H1 (cell line): ENCODE measurements at regions not wholly inside any gene's neighbourhood (a gene's known extent, or its start where the extent isn't known, plus 50 kb on each side); places are given as distances from the start of the nearest gene placed in this dataset.

Source experiments
- CTCF ChIA-PET: fragments of 300-600 bp; sonication (Branson Sonifier 250); formaldehyde crosslinking; loops from one replicate; lab custom pipeline; 2021; ENCODE audit not compliant: partially characterized antibody; lab: Charles Lee
- POLR2A ChIA-PET: fragments of 300-600 bp; sonication (Branson Sonifier 250); formaldehyde crosslinking; loops from one replicate; lab custom pipeline; 2021; ENCODE audit warnings: inconsistent platforms; ENCODE audit not compliant: partially characterized antibody; lab: Charles Lee
- DNase-seq, 2 experiments: peaks; one replicate each; pipeline versions ENCODE4 v3.0.0 to v3.0.0-alpha.2; 2010 to 2022; ENCODE audit warnings: low spot score in 2 of 2, low read depth in 1 of 2, mixed read lengths in 1 of 2
- FAIRE-seq: peaks from 2 replicates; lab custom pipeline; 2011; peaks lifted over from hg19 to GRCh38; lab: Jason Lieb, UNC
- H2AFZ ChIP-seq: 2 replicates; pipeline ENCODE4 v1.8.1; 2012; ENCODE audit warnings: low read length, inconsistent platforms
- H2AK5ac ChIP-seq: 2 replicates; pipeline ENCODE4 v1.6.1; 2013; ENCODE audit warnings: low read depth, low read length
- H2BK120ac ChIP-seq: replicated peaks from 2 replicates; pipeline ENCODE3; 2013; ENCODE audit warnings: low read depth, low read length, inconsistent platforms
- H2BK12ac ChIP-seq: 2 replicates; pipeline ENCODE4 v1.6.1; 2013; ENCODE audit warnings: low read depth, low read length
- H2BK15ac ChIP-seq: 2 replicates; pipeline ENCODE4 v1.6.1; 2013; ENCODE audit warnings: low read length
- H2BK20ac ChIP-seq: 2 replicates; pipeline ENCODE4 v1.6.1; 2013; ENCODE audit warnings: low read length
- H2BK5ac ChIP-seq: 2 replicates; pipeline ENCODE4 v1.6.1; 2013; ENCODE audit warnings: low read depth, low read length
- H3K14ac ChIP-seq: 2 replicates; pipeline ENCODE4 v1.6.1; 2013; ENCODE audit warnings: inconsistent platforms; ENCODE audit not compliant: insufficient read length
- H3K18ac ChIP-seq: 2 replicates; pipeline ENCODE4 v1.6.1; 2013; ENCODE audit warnings: low read length; ENCODE audit errors: extremely low read depth
- H3K23ac ChIP-seq: 2 replicates; pipeline ENCODE4 v1.6.1; 2013; ENCODE audit warnings: inconsistent platforms; ENCODE audit not compliant: insufficient read length
- H3K23me2 ChIP-seq: 2 replicates; pipeline ENCODE4 v1.6.1; 2013; ENCODE audit warnings: low read depth, low read length
- H3K27ac ChIP-seq: 2 replicates; pipeline ENCODE4 v1.6.1; 2011; ENCODE audit warnings: low read depth, low read length, inconsistent platforms
- H3K27me3 ChIP-seq, 4 experiments: replicated peaks in 1 of 4; 1 replicate in 1 of 4; 2 replicates in 3 of 4; pipeline versions ENCODE4 v1.6.1 to v1.8.1; 2011 to 2013; ENCODE audit warnings: low read length in 3 of 4, mild to moderate bottlenecking in 3 of 4, inconsistent platforms in 2 of 4, mixed read lengths in 2 of 4, moderate library complexity in 1 of 4; ENCODE audit not compliant: control insufficient read depth in 3 of 4, insufficient read depth in 3 of 4; ENCODE audit errors: extremely low read depth in 1 of 4
- H3K36me3 ChIP-seq, 4 experiments: 2 replicates each; pipeline versions ENCODE4 v1.6.1 to v1.8.1; 2011 to 2013; ENCODE audit warnings: mild to moderate bottlenecking in 4 of 4, low read length in 3 of 4, moderate library complexity in 2 of 4, control low read depth in 1 of 4, inconsistent platforms in 1 of 4; ENCODE audit not compliant: insufficient read depth in 4 of 4, control insufficient read depth in 2 of 4
- H3K4ac ChIP-seq: replicated peaks from 2 replicates; pipeline ENCODE3; 2013; ENCODE audit warnings: low read length, low read depth, mixed read lengths, inconsistent platforms; ENCODE audit not compliant: insufficient read length
- H3K4me1 ChIP-seq, 4 experiments: replicated peaks in 1 of 4; 1 replicate in 1 of 4; 2 replicates in 3 of 4; pipeline versions ENCODE4 v1.6.1 to v1.8.1; 2011 to 2013; ENCODE audit warnings: low read length in 3 of 4, inconsistent platforms in 2 of 4, mixed read lengths in 1 of 4; ENCODE audit not compliant: insufficient read depth in 4 of 4, control insufficient read depth in 3 of 4
- H3K4me2 ChIP-seq, 2 experiments: 2 replicates each; pipeline versions ENCODE4 v1.6.1 to v1.8.1; 2011 to 2013; ENCODE audit warnings: low read depth in 2 of 2, low read length in 2 of 2, control low read depth in 1 of 2, inconsistent platforms in 1 of 2, mild to moderate bottlenecking in 1 of 2; ENCODE audit not compliant: insufficient read depth in 1 of 2
- H3K4me3 ChIP-seq, 4 experiments: fragments of 200-600, 300-600 bp in 1 of 4; sonication (generic), shearing (Covaris generic), sonication (Bioruptor Twin) in 1 of 4; 2 replicates each; pipeline versions ENCODE4 v1.5.1 to v1.8.1; 2011 to 2016; ENCODE audit warnings: low read length in 4 of 4, low read depth in 3 of 4, control low read depth in 2 of 4, inconsistent platforms in 2 of 4, mild to moderate bottlenecking in 2 of 4, mixed read lengths in 1 of 4, moderate library complexity in 1 of 4; ENCODE audit not compliant: insufficient read depth in 2 of 4; ENCODE audit errors: extremely low read depth in 1 of 4
- H3K56ac ChIP-seq: replicated peaks from 2 replicates; pipeline ENCODE3; 2013; ENCODE audit warnings: low read depth, mild to moderate bottlenecking, mixed read lengths, low read length, inconsistent platforms; ENCODE audit not compliant: insufficient read length
- H3K79me1 ChIP-seq: 2 replicates; pipeline ENCODE4 v1.6.1; 2013; ENCODE audit warnings: low read depth, low read length, control low read depth
- H3K79me2 ChIP-seq, 2 experiments: 2 replicates each; pipeline versions ENCODE4 v1.6.1 to v1.8.1; 2012 to 2013; ENCODE audit warnings: low read length in 2 of 2, mild to moderate bottlenecking in 2 of 2, inconsistent platforms in 1 of 2; ENCODE audit not compliant: insufficient read depth in 2 of 2, control insufficient read depth in 1 of 2
- H3K9ac ChIP-seq, 4 experiments: replicated peaks in 1 of 4; 1 replicate in 1 of 4; 2 replicates in 3 of 4; pipeline versions ENCODE4 v1.6.1 to v1.8.1; 2011 to 2013; ENCODE audit warnings: low read depth in 3 of 4, low read length in 3 of 4, control low read depth in 2 of 4, mild to moderate bottlenecking in 2 of 4, moderate library complexity in 2 of 4, inconsistent platforms in 1 of 4; ENCODE audit errors: extremely low read depth in 1 of 4
- H3K9me3 ChIP-seq, 2 experiments: 2 replicates each; pipeline versions ENCODE4 v1.6.1 to v1.8.1; 2012 to 2013; ENCODE audit warnings: mild to moderate bottlenecking in 2 of 2, moderate library complexity in 2 of 2, control low read depth in 1 of 2, inconsistent platforms in 1 of 2, low read depth in 1 of 2, low read length in 1 of 2, mixed read lengths in 1 of 2; ENCODE audit not compliant: insufficient read depth in 2 of 2
- H4K20me1 ChIP-seq, 2 experiments: replicated peaks in 1 of 2; 2 replicates each; pipeline versions ENCODE3 to v1.8.1; 2011 to 2013; ENCODE audit warnings: inconsistent platforms in 2 of 2, low read length in 2 of 2, mild to moderate bottlenecking in 1 of 2; ENCODE audit not compliant: insufficient read depth in 2 of 2, control insufficient read depth in 1 of 2
- H4K5ac ChIP-seq: 2 replicates; pipeline ENCODE4 v1.6.1; 2013; ENCODE audit warnings: low read length, low read depth, mixed read lengths, inconsistent platforms; ENCODE audit not compliant: insufficient read length
- H4K8ac ChIP-seq: 2 replicates; pipeline ENCODE4 v1.8.0; 2013; ENCODE audit warnings: mild to moderate bottlenecking, moderate library complexity, low read length, inconsistent platforms; ENCODE audit not compliant: insufficient read depth; ENCODE audit errors: extremely low read depth
- H4K91ac ChIP-seq: replicated peaks from 2 replicates; pipeline ENCODE3; 2013; ENCODE audit warnings: low read length, mixed read lengths, inconsistent platforms; ENCODE audit not compliant: insufficient read length
- CREB1 ChIP-seq: IDR thresholded peaks from 2 replicates; pipeline ENCODE4 v1.6.1; 2012; ENCODE audit warnings: inconsistent platforms
- EGR1 ChIP-seq: IDR thresholded peaks from 2 replicates; pipeline ENCODE4 v1.6.1; 2011; ENCODE audit warnings: low read depth, low read length, borderline replicate concordance
- HDAC2 ChIP-seq, 2 experiments: fragments of 300-600 bp in 1 of 2; sonication (generic) in 1 of 2; IDR thresholded peaks; 2 replicates each; pipeline ENCODE4 v1.6.1; 2011 to 2012; ENCODE audit warnings: low read depth in 2 of 2, low read length in 2 of 2, mild to moderate bottlenecking in 2 of 2, moderate library complexity in 2 of 2, borderline replicate concordance in 1 of 2, inconsistent platforms in 1 of 2
- SIN3A ChIP-seq, 2 experiments: IDR thresholded peaks in 1 of 2; conservative IDR thresholded peaks in 1 of 2; 2 replicates each; pipeline ENCODE4 v1.6.1; 2011 to 2012; ENCODE audit warnings: low read length in 2 of 2, improper control_type of control experiment in 1 of 2, low read depth in 1 of 2, mild to moderate bottlenecking in 1 of 2
- USF2 ChIP-seq: IDR thresholded peaks from 2 replicates; pipeline ENCODE4 v1.6.1; 2011; ENCODE audit warnings: low read length, improper control_type of control experiment
- WGBS, 2 experiments: shearing (Covaris generic) in 1 of 2; methylation state at CpG; one replicate each; pipeline versions ENCODE4 v1.1.6 to v1.1.7; 2013 to 2015; ENCODE audit warnings: low lambda C conversion rate in 2 of 2, mixed read lengths in 2 of 2, inconsistent platforms in 1 of 2, low coverage in 1 of 2, missing lambda C conversion rate in 1 of 2; ENCODE audit not compliant: insufficient replicate concordance in 2 of 2, insufficient coverage in 1 of 2, insufficient read length in 1 of 2; ENCODE audit errors: extremely low coverage in 1 of 2, missing lambda C conversion rate in 1 of 2; 5-methylcytosine and 5-hydroxymethylcytosine counted together

GRCh38 chr3:15926871-15927270 is 129.1 kb upstream of the ANKRD28 start:
- no peak overlapping the region for H3K4ac ChIP-seq
- H2AK5ac ChIP-seq = no peak overlapping the region
- no peaks in the 10 kb centered on the region for H3K36me3 ChIP-seq
- no peak overlapping the region for H2BK5ac ChIP-seq
- TF ChIP-seq HDAC2 (IDR thresholded peaks at IDR 0.05; ENCODE audit: borderline replicate concordance in 1 of 2, low read depth in 2 of 2, low read length in 2 of 2) = no peak
- TF ChIP-seq SIN3A (conservative IDR thresholded peaks at IDR 0.05 in 1 of 2, IDR thresholded peaks at IDR 0.05 in 1 of 2; ENCODE audit: low read depth in 1 of 2, low read length in 2 of 2) = no peak
- no peak for TF ChIP-seq CREB1
- no peak for TF ChIP-seq USF2
- no peak for TF ChIP-seq EGR1
- ChIA-PET POLR2A (no interaction called here), CTCF (interaction anchor here (0.7 kb wide), 2 partner anchors 79 to 1184 kb away, joined by 3 read pairs; no protein-coding TSS in a partner anchor)
- no peak overlapping the region for H2BK120ac ChIP-seq
- DNase-seq (no peak), FAIRE-seq (no peak)
- H3K79me1 ChIP-seq = no peaks in the 10 kb centered on the region
- no peaks in the 10 kb centered on the region for H3K79me2 ChIP-seq
- H3K23me2 ChIP-seq = no peaks in the 10 kb centered on the region
- no peak overlapping the region for H3K27ac ChIP-seq
- H3K4me2 ChIP-seq = no peak overlapping the region
- H2BK15ac ChIP-seq = no peak overlapping the region
- H3K9me3 ChIP-seq = no peaks in the 10 kb centered on the region
- H3K27me3 ChIP-seq = no peaks in the 10 kb centered on the region
- peaks cover 0 to 3% (median 0%) of the 10 kb centered on the region in 4 experiments; a peak in 1 of 7 replicates for H3K4me1 ChIP-seq
- no peak overlapping the region for H2AFZ ChIP-seq
- H3K23ac ChIP-seq = no peak overlapping the region
- no peak overlapping the region for H3K9ac ChIP-seq
- 95% methylated on average over 2 of the region's 2 CpGs; no CpG with 5 or more reads in 1 of the 2 experiments for WGBS, 2 experiments
- no peak overlapping the region for H3K4me3 ChIP-seq
- no peak overlapping the region for H3K56ac ChIP-seq
- no peak overlapping the region for H4K5ac ChIP-seq
- no peak overlapping the region for H3K14ac ChIP-seq
- H4K20me1 ChIP-seq = no peaks in the 10 kb centered on the region
- H2BK12ac ChIP-seq = no peak overlapping the region
- no peak overlapping the region for H4K91ac ChIP-seq
- H2BK20ac ChIP-seq = no peak overlapping the region
- H4K8ac ChIP-seq = no peak overlapping the region
- no peak overlapping the region for H3K18ac ChIP-seq
